IPS-NIHi11 (cell line): ENCODE measurements at regions not wholly inside any gene's neighbourhood (a gene's known extent, or its start where the extent isn't known, plus 50 kb on each side); places are given as distances from the start of the nearest gene placed in this dataset.

Experiments used
- DNase-seq: peaks from one replicate; pipeline ENCODE4 v3.0.0; 2012; ENCODE audit warnings: mixed read lengths, low spot score

DNA sequence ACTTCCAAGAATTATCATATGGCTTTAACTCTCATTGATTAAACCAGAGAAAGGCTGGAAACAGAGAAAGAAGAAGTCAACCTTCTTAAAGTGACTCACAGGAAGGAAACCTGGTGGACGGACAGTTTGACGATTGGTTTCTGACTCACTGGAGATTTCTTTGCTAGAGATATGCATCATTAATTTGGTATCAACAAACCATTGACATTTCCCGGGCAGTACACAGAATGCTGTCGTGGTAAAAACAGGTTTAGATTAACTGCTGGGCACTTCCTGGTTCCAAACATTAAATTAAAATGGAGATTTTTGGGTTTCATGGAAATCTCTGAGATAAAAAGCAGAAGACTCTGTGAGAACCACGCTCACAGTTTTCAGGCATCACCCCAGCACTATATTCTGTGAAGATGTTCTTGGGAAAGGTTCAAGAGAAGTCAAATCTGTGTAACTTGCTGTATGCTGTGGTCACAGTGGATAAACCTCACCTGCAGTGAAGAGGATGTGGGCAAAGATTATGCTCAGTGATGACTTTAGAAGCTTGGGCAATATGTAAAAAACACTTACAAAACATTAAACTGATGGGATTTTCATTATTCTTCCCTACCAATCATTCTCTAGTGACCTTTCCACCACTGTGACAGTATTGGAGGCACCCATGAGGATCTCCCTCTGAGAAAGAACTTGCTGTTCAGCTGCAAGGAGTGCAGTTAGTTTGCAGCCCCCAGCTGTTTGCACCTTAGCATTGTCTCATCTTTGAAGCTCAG, 61.1 kb upstream of the CD44 start:
- DNase-seq: no peak

DNA sequence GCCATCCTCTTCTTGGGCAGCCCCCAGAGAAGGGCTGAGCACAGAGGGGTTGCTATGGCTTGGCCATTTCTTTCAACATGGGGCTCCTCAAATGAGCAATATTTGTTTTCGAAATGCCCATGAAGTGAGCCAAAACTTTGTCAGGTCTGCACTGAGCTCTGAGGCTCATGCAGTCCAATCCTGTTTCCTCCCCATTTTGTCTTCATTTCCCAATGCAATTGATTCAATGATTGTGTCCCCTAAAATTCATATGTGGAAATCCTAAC, 60.6 kb upstream of the CD44 start:
- no peak for DNase-seq

DNA sequence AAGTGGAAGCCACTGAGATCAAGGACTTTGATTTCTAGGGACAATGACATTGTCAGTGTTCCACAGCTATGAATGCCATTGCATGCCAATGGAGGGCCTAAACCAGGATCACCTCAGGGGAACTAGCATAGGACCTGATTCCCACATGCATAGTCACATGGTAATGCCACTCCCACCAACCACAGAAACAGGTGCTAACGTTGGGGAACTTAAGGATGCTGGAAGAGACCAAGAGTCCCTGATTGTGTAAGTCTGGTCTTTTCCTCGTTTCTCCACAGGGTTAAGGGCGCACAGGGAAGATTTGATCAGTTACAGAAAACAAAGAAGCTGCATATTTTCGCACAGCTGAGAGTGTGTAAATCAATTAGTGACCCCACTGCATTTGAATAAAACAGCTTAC, 59.4 kb upstream of the CD44 start:
- DNase-seq: no peak

DNA sequence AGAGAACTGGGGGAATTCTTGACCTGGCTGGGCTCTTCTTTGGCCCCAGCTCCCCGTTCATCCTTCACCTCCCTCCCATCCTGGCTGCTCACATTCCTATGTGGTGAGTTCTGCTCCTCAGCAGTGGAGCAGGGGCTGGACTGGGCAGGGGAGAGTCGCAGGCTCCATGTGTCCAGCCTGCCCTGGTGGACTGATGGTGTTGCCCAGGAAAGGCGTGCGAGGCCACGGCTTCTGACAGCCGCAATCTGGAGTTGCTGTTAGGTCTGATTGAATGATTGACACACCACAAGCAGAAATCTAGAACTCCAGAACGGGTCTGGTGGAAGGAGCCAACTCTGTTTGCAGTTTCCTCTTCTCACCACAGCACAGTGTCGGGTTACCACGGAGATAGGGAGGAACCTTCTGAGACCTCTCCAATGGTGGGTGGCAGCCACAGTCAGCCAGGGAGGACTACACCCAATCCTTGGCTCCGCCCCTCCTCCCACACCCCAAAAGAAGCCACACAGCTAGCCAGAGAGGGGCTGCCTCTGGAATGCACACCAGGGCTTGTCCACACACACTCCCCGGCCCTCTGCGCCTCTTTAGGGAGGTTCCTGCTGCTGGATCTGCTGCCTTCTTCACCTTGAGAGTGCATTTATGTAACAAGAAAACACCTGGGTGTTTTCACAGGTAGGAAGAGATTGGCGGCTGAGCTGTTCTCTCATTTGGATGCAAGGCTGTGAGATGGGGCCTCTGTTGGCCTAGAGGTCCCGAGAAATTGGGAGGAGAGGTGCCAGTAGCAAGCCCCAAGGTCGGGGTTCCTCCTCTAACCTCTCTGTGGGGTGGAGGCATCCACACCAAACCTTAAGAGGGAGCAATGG, 56.4 kb upstream of the CD44 start:
- DNase-seq: peak; percentile 77

DNA sequence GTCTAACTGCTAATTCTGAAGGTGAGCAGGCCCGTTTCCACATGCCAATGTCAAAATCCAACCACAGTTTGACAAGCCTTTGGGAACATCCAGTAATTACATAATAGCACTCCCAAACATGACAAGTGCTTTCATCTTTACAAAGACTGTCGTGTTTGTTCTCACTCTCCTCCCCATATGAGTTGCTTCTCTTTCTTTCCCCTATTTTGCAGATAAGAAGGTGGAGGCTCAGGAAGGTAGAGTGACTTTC, 55.9 kb upstream of the CD44 start:
- DNase-seq: no peak

DNA sequence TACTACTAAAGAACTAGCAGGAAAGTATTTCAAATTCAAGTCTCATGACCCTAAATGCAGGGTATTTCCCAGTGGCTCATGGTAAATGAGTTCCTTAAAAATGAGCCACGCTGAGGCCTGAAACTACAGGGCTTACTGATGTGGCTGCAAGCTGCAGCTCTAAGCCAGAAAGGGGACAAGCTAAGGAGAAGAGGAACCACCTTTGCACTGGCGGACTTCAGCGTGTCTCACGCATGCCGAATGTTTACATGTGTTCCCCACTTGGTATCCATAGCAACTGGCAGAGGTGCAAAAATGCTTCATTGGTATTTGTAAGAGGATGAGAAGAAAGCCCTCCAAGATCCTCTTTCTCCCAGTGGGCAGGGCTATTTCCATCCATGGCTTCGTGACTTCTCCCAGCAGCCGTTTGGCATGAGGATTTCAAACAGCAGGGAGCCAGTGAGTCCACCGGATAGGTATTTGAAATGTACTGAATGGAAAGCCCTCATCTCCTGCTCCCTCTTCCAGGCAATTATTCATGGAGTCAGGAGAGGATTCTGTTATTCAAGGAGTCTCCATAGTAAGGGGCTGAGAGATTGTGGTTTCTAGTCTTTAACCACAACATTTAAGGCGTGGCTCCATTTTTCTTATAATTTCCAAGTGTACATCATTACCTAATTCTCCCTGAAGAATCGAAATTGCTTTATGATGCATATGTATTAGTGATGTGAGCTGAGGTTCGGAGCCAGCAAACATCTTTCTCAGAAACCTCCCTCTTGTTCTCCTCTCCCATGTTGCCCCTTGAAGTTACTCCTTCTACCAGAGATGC, 55.3 kb upstream of the CD44 start:
- peak; percentile 48 for DNase-seq

DNA sequence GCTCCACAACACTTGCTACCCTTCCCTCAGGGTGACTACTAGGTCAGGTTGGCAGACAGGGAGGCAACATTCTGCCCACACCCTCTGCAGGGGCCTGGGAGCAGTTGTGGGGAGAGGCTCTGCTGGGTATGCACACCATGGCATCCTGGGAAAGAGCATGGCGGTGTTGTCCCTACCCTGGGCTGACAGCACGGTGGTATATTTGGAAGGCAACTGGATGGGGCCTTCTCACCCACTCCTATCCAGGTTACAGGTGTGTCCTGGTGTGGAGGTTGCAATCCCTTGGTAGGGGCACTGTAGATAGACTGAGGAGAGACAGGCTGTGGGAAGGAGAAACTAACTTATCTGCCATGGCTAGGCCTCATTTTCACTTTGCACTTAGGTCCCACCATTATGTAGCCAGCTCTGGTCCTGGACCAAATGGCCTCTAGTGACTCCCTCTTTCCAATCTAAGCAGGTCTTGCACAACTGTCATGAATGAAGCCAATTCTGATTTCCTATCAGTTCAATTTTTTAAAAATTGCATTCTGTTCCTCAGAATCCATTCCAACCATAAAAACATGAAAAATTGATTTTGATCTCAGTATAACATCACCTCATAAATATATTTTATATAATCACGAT, 54.0 kb upstream of the CD44 start:
- DNase-seq: no peak

DNA sequence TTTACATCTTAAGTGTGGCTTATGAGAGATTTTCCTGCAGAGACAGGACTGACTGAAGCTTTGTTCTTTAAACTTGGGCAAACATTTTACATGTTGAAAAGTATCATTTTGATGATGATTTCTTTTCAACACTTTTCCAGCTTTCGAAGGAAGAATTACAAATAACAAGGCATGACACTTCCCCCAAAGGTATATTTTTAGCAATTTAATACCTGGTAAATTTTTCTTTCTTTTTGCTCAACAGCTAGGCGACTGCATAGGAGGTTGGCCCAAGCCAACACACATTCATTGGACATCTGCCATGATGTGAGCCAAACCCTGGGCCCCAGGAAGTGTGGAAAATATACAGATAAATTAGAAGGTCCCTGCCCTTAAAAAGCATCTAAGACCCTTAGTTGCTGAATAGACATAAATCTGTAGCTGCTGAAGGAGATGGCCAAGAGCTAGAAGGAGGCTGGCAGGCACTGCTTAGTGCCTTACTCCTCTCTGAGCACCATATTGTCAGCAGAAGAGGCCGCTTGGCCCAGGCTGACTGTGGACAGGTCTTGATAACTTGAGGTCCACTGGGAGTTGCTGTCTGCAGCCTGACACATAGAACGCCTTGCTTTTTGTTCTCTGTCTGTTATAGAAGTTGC, 53.3 kb upstream of the CD44 start:
- DNase-seq: no peak

DNA sequence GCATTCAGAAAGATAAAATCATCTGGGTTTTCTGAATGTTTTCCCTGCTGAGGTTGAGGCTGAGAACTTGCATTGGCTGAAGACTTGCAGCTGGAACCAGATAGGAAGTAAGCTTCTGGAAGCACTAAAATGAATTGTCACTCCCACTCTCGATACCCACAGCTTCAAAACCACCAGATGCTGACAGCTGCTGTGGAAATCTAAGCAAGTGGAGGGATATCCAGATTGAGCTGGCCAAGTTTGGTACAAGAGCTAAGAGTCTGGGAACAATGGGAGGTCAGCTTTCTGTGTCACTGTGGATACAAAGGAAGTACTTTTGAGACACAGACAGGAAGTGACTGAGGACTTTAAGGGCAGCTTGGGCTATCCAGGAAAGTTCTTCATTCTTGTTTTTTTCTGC, 51.3 kb upstream of the CD44 start:
- no peak for DNase-seq

DNA sequence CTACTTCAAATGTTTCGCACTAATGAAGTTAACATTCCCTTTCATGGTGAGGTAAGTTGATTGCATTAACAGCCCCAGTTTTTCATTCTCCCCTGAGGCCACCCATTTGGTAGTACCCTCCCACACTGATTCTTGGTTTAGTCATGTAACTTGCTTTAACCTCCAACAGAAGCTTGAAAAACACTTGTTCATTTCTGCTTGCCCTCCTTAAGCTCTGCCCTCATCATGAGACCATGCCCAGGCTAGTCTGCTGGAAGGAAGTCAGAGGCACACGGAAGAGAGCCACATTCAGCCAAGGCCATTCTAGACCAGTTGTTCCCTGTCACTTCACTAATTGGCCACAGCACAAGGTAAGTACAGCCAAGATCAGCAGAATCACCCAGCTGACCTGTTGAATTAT, 50.7 kb upstream of the CD44 start:
- DNase-seq: no peak

DNA sequence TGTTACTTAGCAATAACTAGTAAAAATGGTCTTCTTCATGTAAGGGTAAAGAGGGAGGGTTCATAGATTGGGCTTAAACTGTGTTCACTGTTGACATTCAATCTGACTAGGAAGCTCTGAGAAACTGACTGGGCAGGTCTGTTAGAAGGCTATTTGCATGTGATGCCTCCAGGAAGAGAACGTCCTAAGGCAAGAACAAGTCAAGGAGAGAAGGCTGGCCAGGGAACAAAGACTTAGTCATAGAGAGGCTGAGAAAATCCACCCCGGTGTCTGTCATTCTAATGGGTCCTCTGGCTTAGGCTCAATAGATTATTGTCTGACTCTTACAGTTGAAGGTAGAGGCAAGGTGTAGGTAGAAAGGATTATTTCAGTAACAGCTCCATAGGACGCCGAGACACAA, 50.3 kb upstream of the CD44 start:
- no peak for DNase-seq
